ENCODE measurements at regions not wholly inside any gene's neighbourhood (a gene's known extent, or its start where the extent isn't known, plus 50 kb on each side); places are given as distances from the start of the nearest gene placed in this dataset.

DNA sequence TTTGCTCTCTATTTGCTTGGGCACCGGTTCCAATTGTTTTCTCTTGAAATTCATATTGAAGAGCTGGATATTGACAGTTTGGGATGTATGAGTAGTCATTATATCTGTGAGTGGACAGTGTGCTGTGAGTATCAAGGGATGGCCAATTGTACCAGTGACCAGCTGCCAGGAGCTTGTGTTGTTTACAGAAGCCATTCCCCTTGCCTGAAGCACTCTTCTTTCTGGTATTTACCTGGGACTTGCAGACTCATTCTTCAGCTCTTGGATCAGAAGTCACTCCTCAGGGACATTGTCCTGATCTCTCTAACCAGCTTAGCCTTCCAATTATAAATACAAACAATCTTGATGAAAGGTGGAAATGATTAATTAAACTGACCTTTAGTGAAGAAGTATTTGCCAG is 438.3 kb upstream of the LRATD1 start:
- H3K9me3 Mint-ChIP-seq: no peaks in the 10 kb centered on the region
- DNase-seq (ENCODE audit: low spot score): no peak
- TF ChIP-seq FOXJ3 (CRISPR knock-in tag; IDR thresholded peaks at IDR 0.05; ENCODE audit: borderline replicate concordance) (no peak), MXD4 (CRISPR knock-in tag; IDR thresholded peaks at IDR 0.05; ENCODE audit: borderline replicate concordance) (no peak), MLX (CRISPR knock-in tag; IDR thresholded peaks at IDR 0.05) (no peak), SOX15 (CRISPR knock-in tag; IDR thresholded peaks at IDR 0.05) (no peak), SMAD4 (CRISPR knock-in tag; IDR thresholded peaks at IDR 0.05) (no peak), ZNF138 (CRISPR knock-in tag; conservative IDR thresholded peaks at IDR 0.05) (no peak), TEAD4 (CRISPR knock-in tag; IDR thresholded peaks at IDR 0.05) (no peak)
- TF ChIP-seq, protein P1, sequence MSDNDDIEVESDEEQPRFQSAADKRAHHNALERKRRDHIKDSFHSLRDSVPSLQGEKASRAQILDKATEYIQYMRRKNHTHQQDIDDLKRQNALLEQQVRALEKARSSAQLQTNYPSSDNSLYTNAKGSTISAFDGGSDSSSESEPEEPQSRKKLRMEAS (CRISPR knock-in tag; IDR thresholded peaks at IDR 0.05): no peak
- no peaks in the 10 kb centered on the region; the same call in 1 of the 2 replicates for H3K27me3 Mint-ChIP-seq (ENCODE audit: low read depth)
- no peaks in the 10 kb centered on the region for H3K36me3 Mint-ChIP-seq
- ATAC-seq: no peak
- H3K4me1 Mint-ChIP-seq: peaks cover 48% of the 10 kb centered on the region
- no peak overlapping the region for H3K4me3 Mint-ChIP-seq
- CTCF ChIA-PET: no interaction called here
- POLR2A ChIA-PET: no interaction called here
- H3K27ac Mint-ChIP-seq: no peak overlapping the region

DNA sequence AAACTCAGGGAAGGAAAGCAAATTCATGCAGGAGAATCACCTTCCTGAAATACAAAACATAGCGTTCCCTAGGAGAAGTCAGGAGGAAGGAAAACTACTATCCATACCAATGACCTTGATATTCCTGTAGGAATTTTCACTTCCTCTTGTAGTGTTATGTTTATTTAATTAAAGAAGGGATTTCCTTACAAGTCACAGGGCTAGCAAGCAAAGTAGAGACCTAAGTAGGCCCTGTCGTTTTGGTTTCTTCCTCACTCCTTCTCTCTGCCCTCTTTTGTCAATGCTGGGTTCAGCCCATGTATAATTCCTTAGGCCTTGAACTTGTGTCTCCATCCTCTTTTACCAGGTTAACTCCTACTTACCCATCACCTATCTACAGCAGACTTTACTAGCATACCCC is 435.2 kb upstream of the LRATD1 start:
- CTCF ChIA-PET: no interaction called here
- H3K4me3 Mint-ChIP-seq: no peak overlapping the region
- POLR2A ChIA-PET: no interaction called here
- peaks cover 58% of the 10 kb centered on the region for H3K4me1 Mint-ChIP-seq
- H3K9me3 Mint-ChIP-seq: no peaks in the 10 kb centered on the region
- peak; percentile 69 for ATAC-seq
- TF ChIP-seq, protein P2, sequence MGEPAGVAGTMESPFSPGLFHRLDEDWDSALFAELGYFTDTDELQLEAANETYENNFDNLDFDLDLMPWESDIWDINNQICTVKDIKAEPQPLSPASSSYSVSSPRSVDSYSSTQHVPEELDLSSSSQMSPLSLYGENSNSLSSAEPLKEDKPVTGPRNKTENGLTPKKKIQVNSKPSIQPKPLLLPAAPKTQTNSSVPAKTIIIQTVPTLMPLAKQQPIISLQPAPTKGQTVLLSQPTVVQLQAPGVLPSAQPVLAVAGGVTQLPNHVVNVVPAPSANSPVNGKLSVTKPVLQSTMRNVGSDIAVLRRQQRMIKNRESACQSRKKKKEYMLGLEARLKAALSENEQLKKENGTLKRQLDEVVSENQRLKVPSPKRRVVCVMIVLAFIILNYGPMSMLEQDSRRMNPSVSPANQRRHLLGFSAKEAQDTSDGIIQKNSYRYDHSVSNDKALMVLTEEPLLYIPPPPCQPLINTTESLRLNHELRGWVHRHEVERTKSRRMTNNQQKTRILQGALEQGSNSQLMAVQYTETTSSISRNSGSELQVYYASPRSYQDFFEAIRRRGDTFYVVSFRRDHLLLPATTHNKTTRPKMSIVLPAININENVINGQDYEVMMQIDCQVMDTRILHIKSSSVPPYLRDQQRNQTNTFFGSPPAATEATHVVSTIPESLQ (CRISPR knock-in tag; IDR thresholded peaks at IDR 0.05): no peak
- TF ChIP-seq AR (CRISPR knock-in tag; IDR thresholded peaks at IDR 0.05) (no peak), ZNF219 (CRISPR knock-in tag; IDR thresholded peaks at IDR 0.05; ENCODE audit: borderline replicate concordance) (no peak), FOXJ3 (CRISPR knock-in tag; IDR thresholded peaks at IDR 0.05; ENCODE audit: borderline replicate concordance) (no peak), IRF1 (CRISPR knock-in tag; IDR thresholded peaks at IDR 0.05) (no peak), NFYB (CRISPR knock-in tag; conservative IDR thresholded peaks at IDR 0.05; ENCODE audit: low read depth) (no peak)
- H3K36me3 Mint-ChIP-seq: no peaks in the 10 kb centered on the region
- no peak for DNase-seq (ENCODE audit: low spot score)
- peak overlapping the region; percentile 75 for H3K27ac Mint-ChIP-seq
- no peaks in the 10 kb centered on the region; the same call in 1 of the 2 replicates for H3K27me3 Mint-ChIP-seq (ENCODE audit: low read depth)

DNA sequence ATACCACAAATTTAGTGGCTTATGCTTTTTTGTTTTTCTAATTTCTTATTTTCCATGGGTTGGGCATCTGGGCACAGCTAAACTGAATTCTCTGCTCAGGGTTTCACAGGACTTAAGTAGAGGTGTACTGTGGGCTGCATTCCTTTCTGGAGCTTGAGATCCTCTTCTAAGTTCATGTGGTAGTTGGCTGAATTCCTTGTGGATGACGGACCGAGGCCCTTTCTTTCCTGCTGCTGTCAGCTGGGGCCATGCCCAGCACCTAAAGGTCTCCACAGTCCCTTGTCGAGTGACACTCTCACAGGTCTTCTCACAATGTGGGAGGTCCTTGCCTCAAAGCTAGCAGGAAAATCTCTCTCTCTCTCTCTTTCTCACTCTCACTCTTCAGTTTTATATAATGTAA is 433.5 kb upstream of the LRATD1 start:
- peaks cover 49% of the 10 kb centered on the region for H3K4me1 Mint-ChIP-seq
- no peak overlapping the region for H3K27ac Mint-ChIP-seq
- H3K4me3 Mint-ChIP-seq: no peak overlapping the region
- DNase-seq (ENCODE audit: low spot score): no peak
- ChIA-PET CTCF (no interaction called here), POLR2A (no interaction called here)
- no peak for TF ChIP-seq IRF2 (CRISPR knock-in tag; IDR thresholded peaks at IDR 0.05; ENCODE audit: borderline replicate concordance, low read depth)
- TF ChIP-seq STAT6 (CRISPR knock-in tag; conservative IDR thresholded peaks at IDR 0.05; ENCODE audit: low read depth): no peak
- no peak for TF ChIP-seq ZSCAN18 (CRISPR knock-in tag; IDR thresholded peaks at IDR 0.05)
- TF ChIP-seq ATF3 (CRISPR knock-in tag; conservative IDR thresholded peaks at IDR 0.05): no peak
- peaks cover 2% of the 10 kb centered on the region for H3K9me3 Mint-ChIP-seq
- H3K27me3 Mint-ChIP-seq (ENCODE audit: low read depth): no peaks in the 10 kb centered on the region
- peaks cover 2% of the 10 kb centered on the region for H3K36me3 Mint-ChIP-seq
- no peak for ATAC-seq

Measured in WTC11 (cell line).